ENCODE measurements at regions not wholly inside any gene's neighbourhood (a gene's known extent, or its start where the extent isn't known, plus 50 kb on each side); places are given as distances from the start of the nearest gene placed in this dataset.

DNA sequence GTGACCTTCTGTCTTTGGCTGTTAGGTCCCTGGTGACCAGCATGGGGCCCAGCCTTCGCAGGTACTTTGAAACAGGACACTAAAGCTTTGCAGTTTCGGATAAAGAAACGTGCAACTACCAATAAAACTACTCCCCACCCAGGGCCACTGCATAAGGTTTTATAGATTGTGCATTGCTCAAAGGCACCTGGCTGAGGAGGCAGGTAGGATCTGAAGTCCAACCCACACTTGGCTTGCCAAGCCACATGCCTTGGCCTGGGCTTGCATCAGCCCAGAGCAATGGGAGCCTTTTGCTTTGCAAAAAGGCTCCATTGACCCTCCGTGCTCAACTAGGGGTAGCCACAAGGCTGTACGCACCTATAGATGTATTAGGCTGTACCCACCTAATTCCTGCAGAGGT lies 84.4 kb upstream of the SYT6 start:
- DNase-seq (ENCODE audit: low read depth): no peak
- Histone ChIP-seq H3K36me3 (ENCODE audit: control insufficient read depth, insufficient read depth, low read length) (no peaks in the 10 kb centered on the region), H3K27me3 (ENCODE audit: control insufficient read depth, insufficient read depth, low read length) (no peaks in the 10 kb centered on the region), H3K4me3 (ENCODE audit: low read depth, low read length) (no peak overlapping the region)
- TF ChIP-seq, protein P1, sequence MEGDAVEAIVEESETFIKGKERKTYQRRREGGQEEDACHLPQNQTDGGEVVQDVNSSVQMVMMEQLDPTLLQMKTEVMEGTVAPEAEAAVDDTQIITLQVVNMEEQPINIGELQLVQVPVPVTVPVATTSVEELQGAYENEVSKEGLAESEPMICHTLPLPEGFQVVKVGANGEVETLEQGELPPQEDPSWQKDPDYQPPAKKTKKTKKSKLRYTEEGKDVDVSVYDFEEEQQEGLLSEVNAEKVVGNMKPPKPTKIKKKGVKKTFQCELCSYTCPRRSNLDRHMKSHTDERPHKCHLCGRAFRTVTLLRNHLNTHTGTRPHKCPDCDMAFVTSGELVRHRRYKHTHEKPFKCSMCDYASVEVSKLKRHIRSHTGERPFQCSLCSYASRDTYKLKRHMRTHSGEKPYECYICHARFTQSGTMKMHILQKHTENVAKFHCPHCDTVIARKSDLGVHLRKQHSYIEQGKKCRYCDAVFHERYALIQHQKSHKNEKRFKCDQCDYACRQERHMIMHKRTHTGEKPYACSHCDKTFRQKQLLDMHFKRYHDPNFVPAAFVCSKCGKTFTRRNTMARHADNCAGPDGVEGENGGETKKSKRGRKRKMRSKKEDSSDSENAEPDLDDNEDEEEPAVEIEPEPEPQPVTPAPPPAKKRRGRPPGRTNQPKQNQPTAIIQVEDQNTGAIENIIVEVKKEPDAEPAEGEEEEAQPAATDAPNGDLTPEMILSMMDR (IDR thresholded peaks at IDR 0.05; ENCODE audit: insufficient read depth, low read length, poor library complexity, severe bottlenecking): no peak

DNA sequence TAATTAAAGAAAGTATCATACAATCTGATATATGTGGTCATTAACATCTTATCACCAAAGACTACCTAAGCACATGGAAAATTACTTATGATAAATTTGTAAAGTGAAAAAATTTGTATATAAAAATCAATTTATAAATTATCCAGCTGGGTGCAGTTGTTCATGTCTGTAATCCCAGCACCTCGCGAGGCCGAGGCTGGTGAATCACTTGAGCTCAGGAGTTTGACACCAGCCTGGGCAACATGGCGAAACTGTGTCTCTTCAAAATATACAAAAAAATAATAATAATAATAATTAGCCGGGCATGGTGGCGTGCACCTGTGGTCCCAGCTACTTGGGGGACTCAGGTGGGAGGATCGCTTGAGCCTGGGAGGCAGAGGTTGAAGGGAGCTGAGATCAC lies 82.8 kb upstream of the SYT6 start:
- TF ChIP-seq, protein P1 (IDR thresholded peaks at IDR 0.05; ENCODE audit: insufficient read depth, low read length, poor library complexity, severe bottlenecking): no peak
- DNase-seq (ENCODE audit: low read depth): no peak

DNA sequence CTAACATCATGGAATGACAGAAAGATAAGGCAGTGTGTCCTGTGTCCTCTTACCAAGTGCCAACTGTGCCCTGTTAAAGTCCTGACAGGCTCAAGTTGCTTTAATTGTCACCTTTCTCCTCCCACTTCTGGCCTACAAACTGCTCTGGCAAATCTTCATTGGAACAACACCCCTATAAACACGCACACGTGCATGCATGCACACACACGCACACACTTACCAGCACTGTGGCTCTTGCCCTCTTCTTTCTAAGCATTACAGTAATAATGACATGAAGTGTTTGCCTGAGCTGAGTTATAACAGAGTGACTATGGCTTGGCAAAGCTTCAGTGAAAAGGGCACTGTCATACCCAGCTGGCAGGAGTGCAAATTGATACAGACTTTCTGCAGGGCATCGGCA lies 82.3 kb upstream of the SYT6 start:
- Histone ChIP-seq H3K4me3 (ENCODE audit: low read depth, low read length) (no peak overlapping the region), H3K27me3 (ENCODE audit: control insufficient read depth, insufficient read depth, low read length) (no peaks in the 10 kb centered on the region), H3K36me3 (ENCODE audit: control insufficient read depth, insufficient read depth, low read length) (no peaks in the 10 kb centered on the region)
- DNase-seq (ENCODE audit: low read depth): no peak
- TF ChIP-seq, protein P1 (IDR thresholded peaks at IDR 0.05; ENCODE audit: insufficient read depth, low read length, poor library complexity, severe bottlenecking): no peak

More for the DNA sequence above, 82.8 kb upstream of the SYT6 start:
- H3K4me3 ChIP-seq (ENCODE audit: low read depth, low read length): no peak overlapping the region
- no peaks in the 10 kb centered on the region for H3K36me3 ChIP-seq (ENCODE audit: control insufficient read depth, insufficient read depth, low read length)
- H3K27me3 ChIP-seq (ENCODE audit: control insufficient read depth, insufficient read depth, low read length): no peaks in the 10 kb centered on the region

DNA sequence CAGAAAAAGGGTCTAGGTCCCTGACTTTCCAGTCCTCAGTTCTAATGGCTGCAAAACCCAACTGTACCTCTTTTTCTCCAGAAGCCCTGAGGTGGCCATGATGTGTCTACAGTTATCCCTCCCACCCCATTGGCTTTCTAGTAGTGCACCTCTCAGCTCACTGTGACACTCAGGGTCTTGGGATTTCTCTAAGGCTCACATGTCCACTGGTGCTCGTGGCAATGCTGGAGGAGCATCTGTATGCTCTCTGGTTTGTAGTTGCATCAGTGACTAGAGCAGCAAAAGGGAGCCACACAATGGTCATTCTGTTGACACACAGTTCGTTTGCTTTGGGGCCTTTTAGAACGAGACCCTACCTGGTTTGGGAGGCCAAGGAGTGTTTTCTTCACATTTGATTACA lies 81.6 kb upstream of the SYT6 start:
- TF ChIP-seq, protein P1 (IDR thresholded peaks at IDR 0.05; ENCODE audit: insufficient read depth, low read length, poor library complexity, severe bottlenecking): no peak
- Histone ChIP-seq H3K27me3 (ENCODE audit: control insufficient read depth, insufficient read depth, low read length) (no peaks in the 10 kb centered on the region), H3K4me3 (ENCODE audit: low read depth, low read length) (no peak overlapping the region), H3K36me3 (ENCODE audit: control insufficient read depth, insufficient read depth, low read length) (no peaks in the 10 kb centered on the region)
- no peak for DNase-seq (ENCODE audit: low read depth)

DNA sequence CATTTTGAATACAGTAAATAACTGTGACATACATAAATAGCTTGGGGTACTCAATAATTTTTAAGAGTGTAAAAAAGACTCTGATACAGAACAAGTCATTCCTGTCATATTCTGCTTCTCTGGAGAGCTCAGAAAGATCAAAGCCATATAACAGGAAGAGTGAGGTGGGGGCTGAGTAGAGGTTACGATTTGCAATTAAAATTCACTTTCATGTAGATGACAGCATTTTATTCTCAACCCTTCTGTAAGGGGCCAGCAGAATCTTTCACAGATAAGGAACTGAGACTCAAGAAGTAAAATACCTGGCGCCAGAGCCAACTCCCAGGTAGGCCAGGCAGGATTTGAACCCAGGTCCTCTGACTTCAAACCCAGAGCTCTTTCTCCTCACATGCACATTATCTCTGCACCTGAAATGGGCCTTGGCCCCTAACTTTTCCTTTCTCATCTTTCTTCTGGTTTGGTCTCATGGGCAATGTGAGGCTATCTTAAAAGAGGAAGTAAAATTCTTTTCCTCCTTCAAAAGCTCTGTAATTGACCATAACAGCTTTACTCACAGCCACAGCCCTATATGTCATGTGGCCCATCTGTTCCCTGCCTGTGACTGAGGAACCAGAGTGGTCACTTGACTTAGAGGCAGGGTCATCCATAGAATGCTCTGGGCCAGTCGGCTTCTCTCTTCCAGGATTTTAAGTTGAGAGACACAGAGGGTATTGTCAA lies 80.9 kb upstream of the SYT6 start:
- TF ChIP-seq, protein P1 (IDR thresholded peaks at IDR 0.05; ENCODE audit: insufficient read depth, low read length, poor library complexity, severe bottlenecking): no peak
- no peak for DNase-seq (ENCODE audit: low read depth)
- Histone ChIP-seq H3K27me3 (ENCODE audit: control insufficient read depth, insufficient read depth, low read length) (no peaks in the 10 kb centered on the region), H3K36me3 (ENCODE audit: control insufficient read depth, insufficient read depth, low read length) (no peaks in the 10 kb centered on the region), H3K4me3 (ENCODE audit: low read depth, low read length) (no peak overlapping the region)

DNA sequence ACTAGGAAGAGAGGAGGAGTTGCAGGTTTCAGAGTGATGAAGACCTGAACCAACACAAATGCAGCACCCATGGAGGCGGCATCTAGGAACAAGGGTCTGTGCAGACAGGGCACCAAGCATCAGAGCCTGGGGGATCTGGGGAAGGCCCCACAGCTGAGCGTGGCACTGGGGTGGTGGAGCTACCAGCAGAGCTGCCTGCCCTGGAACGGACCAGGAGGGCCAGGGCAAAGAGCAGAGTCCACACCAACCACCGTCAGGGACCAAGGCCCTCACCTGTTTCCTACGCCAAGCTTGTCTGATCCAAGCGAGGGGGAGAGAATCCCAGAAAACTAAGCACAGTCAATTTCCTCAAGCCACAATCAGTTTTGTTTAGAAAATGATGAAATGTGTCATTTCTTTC lies 79.0 kb upstream of the SYT6 start:
- Histone ChIP-seq H3K27me3 (ENCODE audit: control insufficient read depth, insufficient read depth, low read length) (peaks cover 4% of the 10 kb centered on the region), H3K36me3 (ENCODE audit: control insufficient read depth, insufficient read depth, low read length) (no peaks in the 10 kb centered on the region), H3K4me3 (ENCODE audit: low read depth, low read length) (no peak overlapping the region)
- DNase-seq (ENCODE audit: low read depth): no peak
- TF ChIP-seq, protein P1 (IDR thresholded peaks at IDR 0.05; ENCODE audit: insufficient read depth, low read length, poor library complexity, severe bottlenecking): no peak
